ENCODE measurements at regions not wholly inside any gene's neighbourhood (a gene's known extent, or its start where the extent isn't known, plus 50 kb on each side); places are given as distances from the start of the nearest gene placed in this dataset.

DNA sequence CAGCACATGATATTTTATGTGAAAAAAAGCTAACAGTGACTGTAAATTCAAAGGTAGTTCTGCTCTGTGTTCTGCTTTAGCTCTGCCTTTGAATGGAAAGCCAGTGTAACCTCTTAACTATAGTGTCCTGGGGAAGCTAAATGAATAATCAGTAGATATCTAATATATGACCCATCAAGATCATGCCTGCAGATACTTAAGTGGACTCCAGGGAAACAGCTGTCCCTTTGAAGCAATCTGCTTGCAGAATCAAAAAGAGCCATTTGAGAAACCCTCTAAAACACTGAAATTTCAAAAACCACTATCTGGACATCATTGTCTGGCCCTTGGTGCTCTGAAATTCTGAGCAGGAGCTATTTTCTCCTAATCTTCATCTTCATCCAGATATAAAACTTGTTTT, 104.2 kb upstream of the ADGRL4 start:
- H2AK5ac ChIP-seq (ENCODE audit: low read depth, low read length) = no peak overlapping the region
- FAIRE-seq (no peak), DNase-seq (ENCODE audit: low read depth in 1 of 2, low spot score in 2 of 2) (no peak)
- no peak overlapping the region for H3K4me2 ChIP-seq (ENCODE audit: insufficient read depth in 1 of 2, low read depth in 2 of 2, low read length in 2 of 2)
- H3K27me3 ChIP-seq (replicated peaks in 1 of 4; ENCODE audit: control insufficient read depth in 3 of 4, extremely low read depth in 1 of 4, insufficient read depth in 3 of 4, low read length in 3 of 4) = no peaks in the 10 kb centered on the region
- no peak overlapping the region for H4K5ac ChIP-seq (ENCODE audit: insufficient read length, low read depth, low read length)
- no peak overlapping the region for H4K8ac ChIP-seq (ENCODE audit: extremely low read depth, insufficient read depth, low read length)
- no peak overlapping the region for H3K9ac ChIP-seq (replicated peaks in 1 of 4; ENCODE audit: extremely low read depth in 1 of 4, low read depth in 3 of 4, low read length in 3 of 4)
- no peak overlapping the region for H3K14ac ChIP-seq (ENCODE audit: insufficient read length)
- no peak for TF ChIP-seq TEAD4 (IDR thresholded peaks at IDR 0.05; ENCODE audit: low read depth, low read length)
- TF ChIP-seq RNF2 (IDR thresholded peaks at IDR 0.05; ENCODE audit: borderline replicate concordance, low read depth, low read length, missing control alignments, poor library complexity, severe bottlenecking) = no peak
- TF ChIP-seq SIRT6 (IDR thresholded peaks at IDR 0.05; ENCODE audit: low read length) = no peak
- TF ChIP-seq BRCA1 (IDR thresholded peaks at IDR 0.05; ENCODE audit: low read depth, low read length) = no peak
- TF ChIP-seq JUND (IDR thresholded peaks at IDR 0.05; ENCODE audit: low read length) = no peak
- no peak for TF ChIP-seq SP1 (IDR thresholded peaks at IDR 0.05; ENCODE audit: low read depth, low read length)
- TF ChIP-seq SAP30 (IDR thresholded peaks at IDR 0.05; ENCODE audit: insufficient read depth, insufficient replicate concordance, low read length) = no peak
- no peak for TF ChIP-seq EZH2 (IDR thresholded peaks at IDR 0.05; ENCODE audit: low read depth, low read length, severe bottlenecking)
- no peak for TF ChIP-seq BCL11A (IDR thresholded peaks at IDR 0.05; ENCODE audit: low read depth in 2 of 2, low read length in 2 of 2)
- TF ChIP-seq, protein P1, sequence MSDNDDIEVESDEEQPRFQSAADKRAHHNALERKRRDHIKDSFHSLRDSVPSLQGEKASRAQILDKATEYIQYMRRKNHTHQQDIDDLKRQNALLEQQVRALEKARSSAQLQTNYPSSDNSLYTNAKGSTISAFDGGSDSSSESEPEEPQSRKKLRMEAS (IDR thresholded peaks at IDR 0.05) = no peak
- TF ChIP-seq KDM5A (IDR thresholded peaks at IDR 0.05; ENCODE audit: low read length) = no peak
- no peak for TF ChIP-seq KDM4A (IDR thresholded peaks at IDR 0.05; ENCODE audit: low read depth, low read length, severe bottlenecking)
- TF ChIP-seq RXRA (IDR thresholded peaks at IDR 0.05; ENCODE audit: insufficient read depth, low read depth, low read length) = no peak
- TF ChIP-seq HDAC2 (IDR thresholded peaks at IDR 0.05; ENCODE audit: borderline replicate concordance in 1 of 2, low read depth in 2 of 2, low read length in 2 of 2) = no peak
- no peak overlapping the region for H3K23ac ChIP-seq (ENCODE audit: insufficient read length)
- H3K79me2 ChIP-seq (ENCODE audit: control insufficient read depth in 1 of 2, insufficient read depth in 2 of 2, low read length in 2 of 2) = no peaks in the 10 kb centered on the region
- H4K20me1 ChIP-seq (replicated peaks in 1 of 2; ENCODE audit: control insufficient read depth in 1 of 2, insufficient read depth in 2 of 2, low read length in 2 of 2) = no peaks in the 10 kb centered on the region
- H3K36me3 ChIP-seq (ENCODE audit: control insufficient read depth in 2 of 4, insufficient read depth in 4 of 4, low read length in 3 of 4) = no peaks in the 10 kb centered on the region
- no peak overlapping the region for H3K27ac ChIP-seq (ENCODE audit: low read depth, low read length)
- H3K18ac ChIP-seq (ENCODE audit: extremely low read depth, low read length) = no peak overlapping the region
- H3K4me1 ChIP-seq (replicated peaks in 1 of 4; ENCODE audit: control insufficient read depth in 3 of 4, insufficient read depth in 4 of 4, low read length in 3 of 4) = no peaks in the 10 kb centered on the region
- no peak overlapping the region for H2BK15ac ChIP-seq (ENCODE audit: low read length)
- no peak overlapping the region for H3K4ac ChIP-seq (replicated peaks; ENCODE audit: insufficient read length, low read depth, low read length)
- no peaks in the 10 kb centered on the region for H3K9me3 ChIP-seq (ENCODE audit: insufficient read depth in 2 of 2, low read depth in 1 of 2, low read length in 1 of 2)
- H2BK20ac ChIP-seq (ENCODE audit: low read length) = no peak overlapping the region
- H3K79me1 ChIP-seq (ENCODE audit: low read depth, low read length) = no peaks in the 10 kb centered on the region
- ChIA-PET CTCF (ENCODE audit: partially characterized antibody) (interaction anchor here (1.1 kb wide), 1 partner anchor 11 kb away, joined by 3 read pairs; no protein-coding TSS in a partner anchor), POLR2A (ENCODE audit: partially characterized antibody) (no interaction called here)
- H2BK120ac ChIP-seq (replicated peaks; ENCODE audit: low read depth, low read length) = no peak overlapping the region
- no peak overlapping the region for H2BK5ac ChIP-seq (ENCODE audit: low read depth, low read length)
- no peaks in the 10 kb centered on the region for H3K23me2 ChIP-seq (ENCODE audit: low read depth, low read length)
- H3K56ac ChIP-seq (replicated peaks; ENCODE audit: insufficient read length, low read depth, low read length) = no peak overlapping the region
- no peak overlapping the region for H2AFZ ChIP-seq (ENCODE audit: low read length)
- no peak overlapping the region for H2BK12ac ChIP-seq (ENCODE audit: low read depth, low read length)
- no peak overlapping the region for H3K4me3 ChIP-seq (ENCODE audit: extremely low read depth in 1 of 4, insufficient read depth in 2 of 4, low read depth in 3 of 4, low read length in 4 of 4)
- no peak overlapping the region for H4K91ac ChIP-seq (replicated peaks; ENCODE audit: insufficient read length, low read length)

Measured in H1 (cell line).